GM12892 (cell line): ENCODE measurements at regions not wholly inside any gene's neighbourhood (a gene's known extent, or its start where the extent isn't known, plus 50 kb on each side); places are given as distances from the start of the nearest gene placed in this dataset.

Experiments used
- POLR2A ChIP-seq: IDR thresholded peaks from 2 replicates; pipeline ENCODE4 v1.6.1; 2011; ENCODE audit warnings: low read depth, low read length, control low read depth
- POLR2AphosphoS5 ChIP-seq: IDR thresholded peaks from 2 replicates; pipeline ENCODE4 v1.6.1; 2011; ENCODE audit warnings: low read depth, low read length, control low read depth
- TAF1 ChIP-seq: IDR thresholded peaks from 2 replicates; pipeline ENCODE4 v1.6.1; 2011; ENCODE audit warnings: low read depth, mild to moderate bottlenecking, control low read depth, low read length, borderline replicate concordance

- TF ChIP-seq POLR2A (no peak), POLR2AphosphoS5 (no peak), TAF1 (no peak)
These were observed 54.3 kb upstream of the GPR26 start for GRCh38 chr10:123611876-123612275.
